Peyer's patch (tissue), 4 donors: ENCODE measurements at regions not wholly inside any gene's neighbourhood (a gene's known extent, or its start where the extent isn't known, plus 50 kb on each side); places are given as distances from the start of the nearest gene placed in this dataset.

Experiments used
- DNase-seq, 3 donors: peaks; one replicate each; pipeline ENCODE4 v3.0.0-alpha.2; 2017 to 2019
- H3K27ac ChIP-seq, 4 donors: fragments of 200-600 bp; sonication (generic); one replicate each; pipeline ENCODE4 v1.5.1; 2016 to 2019
- H3K27me3 ChIP-seq, 2 donors: fragments of 200-600 bp; sonication (generic); one replicate each; pipeline ENCODE4 v1.5.1; 2019
- H3K36me3 ChIP-seq, 3 donors: fragments of 200-600 bp; sonication (generic); one replicate each; pipeline ENCODE4 v1.5.1; 2016 to 2019
- H3K4me1 ChIP-seq, 4 donors: fragments of 200-600 bp; sonication (generic); one replicate each; pipeline ENCODE4 v1.5.1; 2016 to 2019
- H3K4me3 ChIP-seq, 4 donors: fragments of 200-600 bp; sonication (generic); 1 replicate in 3 of 4; 2 replicates in 1 of 4; pipeline ENCODE4 v1.5.1; 2016 to 2019; ENCODE audit warnings: mild to moderate bottlenecking in 1 of 4
- H3K9me3 ChIP-seq, 4 donors: fragments of 200-600 bp; sonication (generic); one replicate each; pipeline ENCODE4 v1.5.1; 2016 to 2019; ENCODE audit warnings: mild to moderate bottlenecking in 1 of 4
- POLR2A ChIP-seq, 2 donors: fragments of 450-650 bp; IDR thresholded peaks; one replicate each; pipeline ENCODE4 v1.5.1; 2017; ENCODE audit warnings: antibody characterized with exemption in 2 of 2, mild to moderate bottlenecking in 2 of 2, moderate library complexity in 2 of 2
- TF ChIP-seq, protein P1 (sequence below), 6 experiments: fragments of 450-650 bp in 4 of 6; fragments of 200-600 bp in 2 of 6; sonication (generic) in 1 of 6; IDR thresholded peaks; one replicate each; pipeline ENCODE4 v1.5.1; 2017 to 2019; ENCODE audit warnings: antibody characterized with exemption in 6 of 6, mild to moderate bottlenecking in 3 of 6, moderate library complexity in 1 of 6

- no peaks in the 10 kb centered on the region for H3K36me3 ChIP-seq
- DNase-seq = no peak
- no peak for TF ChIP-seq POLR2A (IDR thresholded peaks at IDR 0.05)
- TF ChIP-seq, protein P1, sequence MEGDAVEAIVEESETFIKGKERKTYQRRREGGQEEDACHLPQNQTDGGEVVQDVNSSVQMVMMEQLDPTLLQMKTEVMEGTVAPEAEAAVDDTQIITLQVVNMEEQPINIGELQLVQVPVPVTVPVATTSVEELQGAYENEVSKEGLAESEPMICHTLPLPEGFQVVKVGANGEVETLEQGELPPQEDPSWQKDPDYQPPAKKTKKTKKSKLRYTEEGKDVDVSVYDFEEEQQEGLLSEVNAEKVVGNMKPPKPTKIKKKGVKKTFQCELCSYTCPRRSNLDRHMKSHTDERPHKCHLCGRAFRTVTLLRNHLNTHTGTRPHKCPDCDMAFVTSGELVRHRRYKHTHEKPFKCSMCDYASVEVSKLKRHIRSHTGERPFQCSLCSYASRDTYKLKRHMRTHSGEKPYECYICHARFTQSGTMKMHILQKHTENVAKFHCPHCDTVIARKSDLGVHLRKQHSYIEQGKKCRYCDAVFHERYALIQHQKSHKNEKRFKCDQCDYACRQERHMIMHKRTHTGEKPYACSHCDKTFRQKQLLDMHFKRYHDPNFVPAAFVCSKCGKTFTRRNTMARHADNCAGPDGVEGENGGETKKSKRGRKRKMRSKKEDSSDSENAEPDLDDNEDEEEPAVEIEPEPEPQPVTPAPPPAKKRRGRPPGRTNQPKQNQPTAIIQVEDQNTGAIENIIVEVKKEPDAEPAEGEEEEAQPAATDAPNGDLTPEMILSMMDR (IDR thresholded peaks at IDR 0.05) = no peak
- no peaks in the 10 kb centered on the region for H3K4me1 ChIP-seq
- no peak overlapping the region for H3K27ac ChIP-seq
- H3K27me3 ChIP-seq = no peaks in the 10 kb centered on the region
- H3K9me3 ChIP-seq = no peaks in the 10 kb centered on the region
- no peak overlapping the region for H3K4me3 ChIP-seq
These were observed 120.4 kb downstream of the TDRD15 start for GRCh38 chr2:21244161-21244560.

- no peak for DNase-seq
- Histone ChIP-seq H3K27ac (no peak overlapping the region), H3K27me3 (no peaks in the 10 kb centered on the region), H3K36me3 (no peaks in the 10 kb centered on the region), H3K9me3 (no peaks in the 10 kb centered on the region), H3K4me1 (no peaks in the 10 kb centered on the region), H3K4me3 (no peak overlapping the region)
- TF ChIP-seq, protein P1 (IDR thresholded peaks at IDR 0.05) = no peak
- TF ChIP-seq POLR2A (IDR thresholded peaks at IDR 0.05) = no peak
These were observed 121.8 kb downstream of the TDRD15 start for GRCh38 chr2:21245565-21245964.

DNA sequence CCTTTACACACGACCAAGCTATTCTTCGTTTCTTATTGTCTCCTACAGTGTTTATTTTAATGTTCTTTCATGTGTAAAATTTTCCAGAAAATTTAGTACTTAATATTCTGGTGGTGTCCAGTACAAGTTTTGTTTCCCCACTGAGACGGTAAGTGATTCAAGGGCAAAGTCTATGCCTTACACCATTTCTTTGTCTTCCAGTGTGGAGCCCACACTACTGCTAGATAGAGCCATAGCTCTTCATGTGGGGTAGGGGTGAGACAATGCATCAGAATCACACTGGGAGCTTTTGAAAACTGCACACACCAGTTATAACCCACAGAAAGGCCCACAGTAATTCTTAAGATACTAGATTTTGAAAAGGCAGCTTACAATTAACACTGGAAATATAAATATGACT is 125.6 kb downstream of the TDRD15 start:
- H3K36me3 ChIP-seq = no peaks in the 10 kb centered on the region
- DNase-seq = no peak
- H3K27ac ChIP-seq = no peak overlapping the region
- no peak overlapping the region for H3K4me3 ChIP-seq
- H3K9me3 ChIP-seq = no peaks in the 10 kb centered on the region
- H3K27me3 ChIP-seq = no peaks in the 10 kb centered on the region
- TF ChIP-seq, protein P1 (IDR thresholded peaks at IDR 0.05) = no peak
- TF ChIP-seq POLR2A (IDR thresholded peaks at IDR 0.05) = no peak
- H3K4me1 ChIP-seq = no peaks in the 10 kb centered on the region

DNA sequence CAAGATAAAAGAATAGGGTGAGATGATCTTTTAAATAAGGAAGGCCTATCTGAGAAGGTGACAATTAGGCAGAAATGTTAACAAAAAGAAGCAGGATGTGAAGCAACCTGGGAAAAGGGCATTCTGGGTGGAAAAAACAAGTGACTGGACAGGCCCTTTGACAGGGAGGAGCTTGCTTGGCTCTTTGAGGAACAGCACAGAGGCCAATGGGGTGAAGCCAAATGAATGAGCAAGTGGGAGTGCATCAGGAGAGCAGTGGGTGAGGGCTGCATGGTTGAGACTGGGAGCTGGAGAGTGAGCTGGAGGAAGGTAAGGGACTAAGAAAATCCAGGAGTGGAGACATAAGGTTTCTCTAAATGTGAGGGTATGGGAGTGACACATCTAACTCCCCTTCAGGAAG is 126.9 kb downstream of the TDRD15 start:
- Histone ChIP-seq H3K36me3 (no peaks in the 10 kb centered on the region), H3K27ac (no peak overlapping the region), H3K27me3 (no peaks in the 10 kb centered on the region), H3K9me3 (no peaks in the 10 kb centered on the region), H3K4me3 (no peak overlapping the region), H3K4me1 (no peaks in the 10 kb centered on the region)
- DNase-seq = no peak
- no peak for TF ChIP-seq POLR2A (IDR thresholded peaks at IDR 0.05)
- TF ChIP-seq, protein P1 (IDR thresholded peaks at IDR 0.05) = no peak

- TF ChIP-seq POLR2A (IDR thresholded peaks at IDR 0.05) = no peak
- TF ChIP-seq, protein P1 (IDR thresholded peaks at IDR 0.05) = no peak
- Histone ChIP-seq H3K4me1 (no peaks in the 10 kb centered on the region), H3K4me3 (no peak overlapping the region), H3K27ac (no peak overlapping the region), H3K27me3 (no peaks in the 10 kb centered on the region), H3K36me3 (no peaks in the 10 kb centered on the region), H3K9me3 (no peaks in the 10 kb centered on the region)
- DNase-seq = no peak
These were observed 127.6 kb downstream of the TDRD15 start for GRCh38 chr2:21251216-21251980.
